ENCODE measurements at regions not wholly inside any gene's neighbourhood (a gene's known extent, or its start where the extent isn't known, plus 50 kb on each side); places are given as distances from the start of the nearest gene placed in this dataset.

GRCh38 chr18:78721238-78721875 lies 258.3 kb upstream of the SALL3 start:
- H3K4me3 ChIP-seq, result no peak overlapping the region
- H3K27ac ChIP-seq, result no peak overlapping the region
- DNase-seq (ENCODE audit: low spot score), result no peak
- TF ChIP-seq CTCF (IDR thresholded peaks at IDR 0.05), result no peak

- Histone ChIP-seq H3K27ac (no peak overlapping the region), H3K4me3 (no peak overlapping the region)
- DNase-seq (ENCODE audit: low spot score), result no peak
- TF ChIP-seq CTCF (IDR thresholded peaks at IDR 0.05), result no peak
Observed at GRCh38 chr18:78721981-78722380, 257.6 kb upstream of the SALL3 start.

GRCh38 chr18:78722386-78722785 lies 257.2 kb upstream of the SALL3 start:
- Histone ChIP-seq H3K4me3 (no peak overlapping the region), H3K27ac (no peak overlapping the region)
- no peak for TF ChIP-seq CTCF (IDR thresholded peaks at IDR 0.05)
- DNase-seq (ENCODE audit: low spot score), result no peak

GRCh38 chr18:78722929-78723710 lies 256.5 kb upstream of the SALL3 start:
- H3K4me3 ChIP-seq, result no peak overlapping the region
- no peak overlapping the region for H3K27ac ChIP-seq
- TF ChIP-seq CTCF (IDR thresholded peaks at IDR 0.05), result no peak
- DNase-seq (ENCODE audit: low spot score), result peak; percentile 31

GRCh38 chr18:78724214-78724914 lies 255.3 kb upstream of the SALL3 start:
- Histone ChIP-seq H3K27ac (no peak overlapping the region), H3K4me3 (no peak overlapping the region)
- DNase-seq (ENCODE audit: low spot score), result peak; percentile 54
- TF ChIP-seq CTCF (IDR thresholded peaks at IDR 0.05), result no peak

GRCh38 chr18:78725426-78725825 lies 254.2 kb upstream of the SALL3 start:
- no peak for TF ChIP-seq CTCF (IDR thresholded peaks at IDR 0.05)
- Histone ChIP-seq H3K27ac (no peak overlapping the region), H3K4me3 (no peak overlapping the region)
- peak; percentile 46 for DNase-seq (ENCODE audit: low spot score)

All from coronary artery (tissue), 2 donors.